ENCODE measurements at regions not wholly inside any gene's neighbourhood (a gene's known extent, or its start where the extent isn't known, plus 50 kb on each side); places are given as distances from the start of the nearest gene placed in this dataset.

GRCh38 chr11:80993536-80993935 is 1552.7 kb upstream of the TENM4 start:
- no peak overlapping the region for H3K4ac ChIP-seq (replicated peaks; ENCODE audit: insufficient read length, low read depth, low read length)
- no peaks in the 10 kb centered on the region for H3K27me3 ChIP-seq (replicated peaks in 1 of 4; ENCODE audit: control insufficient read depth in 3 of 4, extremely low read depth in 1 of 4, insufficient read depth in 3 of 4, low read length in 3 of 4)
- POLR2A ChIA-PET (ENCODE audit: partially characterized antibody), result no interaction called here
- H3K14ac ChIP-seq (ENCODE audit: insufficient read length), result no peak overlapping the region
- H3K36me3 ChIP-seq (ENCODE audit: control insufficient read depth in 2 of 4, insufficient read depth in 4 of 4, low read length in 3 of 4), result no peaks in the 10 kb centered on the region
- H3K9ac ChIP-seq (replicated peaks in 1 of 4; ENCODE audit: extremely low read depth in 1 of 4, low read depth in 3 of 4, low read length in 3 of 4), result no peak overlapping the region
- FAIRE-seq (peak; percentile 7), DNase-seq (ENCODE audit: low read depth in 1 of 2, low spot score in 2 of 2) (no peak)
- H4K5ac ChIP-seq (ENCODE audit: insufficient read length, low read depth, low read length), result no peak overlapping the region
- no peaks in the 10 kb centered on the region for H4K20me1 ChIP-seq (replicated peaks in 1 of 2; ENCODE audit: control insufficient read depth in 1 of 2, insufficient read depth in 2 of 2, low read length in 2 of 2)
- no peaks in the 10 kb centered on the region for H3K79me2 ChIP-seq (ENCODE audit: control insufficient read depth in 1 of 2, insufficient read depth in 2 of 2, low read length in 2 of 2)
- H3K18ac ChIP-seq (ENCODE audit: extremely low read depth, low read length), result no peak overlapping the region
- no peak overlapping the region for H4K91ac ChIP-seq (replicated peaks; ENCODE audit: insufficient read length, low read length)
- H2BK120ac ChIP-seq (replicated peaks; ENCODE audit: low read depth, low read length), result no peak overlapping the region
- no peak overlapping the region for H3K27ac ChIP-seq (ENCODE audit: low read depth, low read length)
- CTCF ChIA-PET (ENCODE audit: partially characterized antibody), result no interaction called here
- H2BK15ac ChIP-seq (ENCODE audit: low read length), result no peak overlapping the region
- no peak overlapping the region for H2BK12ac ChIP-seq (ENCODE audit: low read depth, low read length)
- H3K23me2 ChIP-seq (ENCODE audit: low read depth, low read length), result no peaks in the 10 kb centered on the region
- peaks cover 0 to 7% (median 0%) of the 10 kb centered on the region in 4 experiments; a peak in 3 of 7 replicates for H3K4me1 ChIP-seq (replicated peaks in 1 of 4; ENCODE audit: control insufficient read depth in 3 of 4, insufficient read depth in 4 of 4, low read length in 3 of 4)
- no peak overlapping the region for H3K4me3 ChIP-seq (ENCODE audit: extremely low read depth in 1 of 4, insufficient read depth in 2 of 4, low read depth in 3 of 4, low read length in 4 of 4)
- no peak overlapping the region for H2AK5ac ChIP-seq (ENCODE audit: low read depth, low read length)
- no peak overlapping the region for H2AFZ ChIP-seq (ENCODE audit: low read length)
- H3K9me3 ChIP-seq (ENCODE audit: insufficient read depth in 2 of 2, low read depth in 1 of 2, low read length in 1 of 2), result no peaks in the 10 kb centered on the region
- H3K23ac ChIP-seq (ENCODE audit: insufficient read length), result no peak overlapping the region
- TF ChIP-seq ATF2 (IDR thresholded peaks at IDR 0.05; ENCODE audit: low read length) (no peak), NRF1 (IDR thresholded peaks at IDR 0.05; ENCODE audit: low read depth, low read length) (no peak), BACH1 (IDR thresholded peaks at IDR 0.05; ENCODE audit: low read length) (no peak), CHD2 (IDR thresholded peaks at IDR 0.05; ENCODE audit: low read length) (no peak), EZH2 (IDR thresholded peaks at IDR 0.05; ENCODE audit: low read depth, low read length, severe bottlenecking) (no peak), KDM4A (IDR thresholded peaks at IDR 0.05; ENCODE audit: low read depth, low read length, severe bottlenecking) (no peak), CTCF (IDR thresholded peaks at IDR 0.05; ENCODE audit: control extremely low read depth in 1 of 3, insufficient read depth in 1 of 3, low read depth in 1 of 3, low read length in 3 of 3) (no peak), SAP30 (IDR thresholded peaks at IDR 0.05; ENCODE audit: insufficient read depth, insufficient replicate concordance, low read length) (no peak), TEAD4 (IDR thresholded peaks at IDR 0.05; ENCODE audit: low read depth, low read length) (peak; percentile 63; the same call in 1 of the 2 replicates), SP1 (IDR thresholded peaks at IDR 0.05; ENCODE audit: low read depth, low read length) (0 out of 2 replicates have a peak, but pooled peaks have one; percentile 12), SIN3A (conservative IDR thresholded peaks at IDR 0.05 in 1 of 2, IDR thresholded peaks at IDR 0.05 in 1 of 2; ENCODE audit: low read depth in 1 of 2, low read length in 2 of 2) (no peak)
- no peak overlapping the region for H3K56ac ChIP-seq (replicated peaks; ENCODE audit: insufficient read length, low read depth, low read length)
- H3K4me2 ChIP-seq (ENCODE audit: insufficient read depth in 1 of 2, low read depth in 2 of 2, low read length in 2 of 2), result no peak overlapping the region; a peak in 2 of 4 replicates
- H4K8ac ChIP-seq (ENCODE audit: extremely low read depth, insufficient read depth, low read length), result no peak overlapping the region
- H3K79me1 ChIP-seq (ENCODE audit: low read depth, low read length), result no peaks in the 10 kb centered on the region
- H2BK20ac ChIP-seq (ENCODE audit: low read length), result no peak overlapping the region
- no peak overlapping the region for H2BK5ac ChIP-seq (ENCODE audit: low read depth, low read length)

Measured in H1 (cell line).